SU-DHL-6 (cell line): ENCODE measurements at regions not wholly inside any gene's neighbourhood (a gene's known extent, or its start where the extent isn't known, plus 50 kb on each side); places are given as distances from the start of the nearest gene placed in this dataset.

Experiments
- H2AFZ ChIP-seq: fragments of 200-600 bp; sonication (generic); 2 replicates; pipeline ENCODE4 v1.6.1; 2014; ENCODE audit warnings: low read depth, mild to moderate bottlenecking, moderate library complexity, mixed read lengths, antibody characterized with exemption, low read length; ENCODE audit not compliant: severe bottlenecking
- H3F3A ChIP-seq: fragments of 200-600 bp; shearing (Covaris generic); 2 replicates; pipeline ENCODE4 v1.6.0; 2016; ENCODE audit warnings: antibody characterized with exemption, mild to moderate bottlenecking; ENCODE audit not compliant: insufficient read depth
- H3K27ac ChIP-seq: fragments of 200-600 bp; sonication (generic); 2 replicates; pipeline ENCODE4 v1.5.1; 2016; ENCODE audit warnings: low read depth, mild to moderate bottlenecking, low read length, moderate library complexity, mixed read lengths
- H3K27me3 ChIP-seq: fragments of 200-600 bp; sonication (generic), shearing (Covaris generic); 2 replicates; pipeline ENCODE4 v1.6.0; 2014; ENCODE audit warnings: mild to moderate bottlenecking, low read length
- H3K36me3 ChIP-seq: fragments of 200-600 bp; sonication (generic); 2 replicates; pipeline ENCODE4 v1.6.1; 2014; ENCODE audit warnings: mild to moderate bottlenecking, low read length, mixed read lengths
- H3K4me2 ChIP-seq: fragments of 300-600, 200-600 bp; shearing (Covaris generic), sonication (generic); 2 replicates; pipeline ENCODE4 v1.6.0; 2014; ENCODE audit warnings: low read length, low read depth, mild to moderate bottlenecking; ENCODE audit not compliant: poor library complexity, severe bottlenecking
- H3K4me3 ChIP-seq: fragments of 200-600 bp; sonication (generic); 2 replicates; pipeline ENCODE4 v1.5.1; 2014; ENCODE audit warnings: antibody characterized with exemption, low read length, mild to moderate bottlenecking, mixed read lengths; ENCODE audit not compliant: insufficient read depth, poor library complexity, severe bottlenecking
- H3K79me2 ChIP-seq: fragments of 200-600 bp; sonication (generic); 2 replicates; pipeline ENCODE4 v1.6.1; 2014; ENCODE audit warnings: mild to moderate bottlenecking, low read length, moderate library complexity; ENCODE audit not compliant: insufficient read depth
- H3K9ac ChIP-seq: fragments of 200-600 bp; sonication (generic); 2 replicates; pipeline ENCODE4 v1.7.0; 2014; ENCODE audit warnings: mild to moderate bottlenecking, low read length
- H3K9me2 ChIP-seq: fragments of 200-600 bp; sonication (generic); replicated peaks from 2 replicates; pipeline ENCODE4 v1.6.1; 2014; ENCODE audit warnings: low read length; ENCODE audit not compliant: insufficient read depth
- H3K9me3 ChIP-seq: fragments of 200-600 bp; sonication (generic); 2 replicates; pipeline ENCODE4 v1.6.1; 2014; ENCODE audit warnings: low read length, mixed read lengths; ENCODE audit not compliant: insufficient read depth
- H4K20me1 ChIP-seq: fragments of 200-600 bp; sonication (generic); 2 replicates; pipeline ENCODE4 v1.6.1; 2014; ENCODE audit warnings: low read depth, mild to moderate bottlenecking, antibody characterized with exemption, low read length, moderate library complexity, mixed read lengths
- EZH2phosphoT487 ChIP-seq: fragments of 200-600 bp; sonication (generic), shearing (Covaris generic); conservative IDR thresholded peaks from 2 replicates; pipeline ENCODE4 v1.6.1; 2018; ENCODE audit warnings: mild to moderate bottlenecking, antibody characterized with exemption, low read length, moderate library complexity, mixed read lengths
- TF ChIP-seq, protein P1 (sequence below): fragments of 200-600 bp; sonication (generic); IDR thresholded peaks from one replicate; pipeline ENCODE4 v1.5.1; 2017; ENCODE audit warnings: antibody characterized with exemption, mild to moderate bottlenecking, low read length, moderate library complexity; ENCODE audit not compliant: insufficient read depth, poor library complexity, severe bottlenecking

DNA sequence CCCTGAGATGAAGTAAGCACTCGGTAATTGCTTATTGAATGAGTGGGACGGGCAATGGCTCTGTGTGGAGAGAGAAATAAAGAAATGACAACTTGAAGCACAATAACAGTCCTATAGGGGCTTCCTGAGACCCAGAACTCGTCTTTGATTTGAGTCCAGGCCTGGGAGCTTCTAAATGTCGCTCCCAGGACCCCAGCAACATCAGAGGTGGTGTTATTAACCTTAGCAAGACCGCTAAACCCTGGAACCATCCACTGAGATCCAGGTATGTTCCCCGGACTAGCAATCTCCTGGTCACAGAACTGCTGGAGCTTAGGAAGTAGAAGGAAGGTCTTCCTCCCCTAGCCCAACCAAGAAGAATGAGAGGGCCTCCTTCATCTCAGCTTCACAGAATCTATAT is 160.0 kb downstream of the MINAR1 start:
- H3K79me2 ChIP-seq: no peaks in the 10 kb centered on the region
- H3K9ac ChIP-seq: no peak overlapping the region
- no peak overlapping the region for H3K4me3 ChIP-seq
- TF ChIP-seq EZH2phosphoT487: no peak
- TF ChIP-seq, protein P1, sequence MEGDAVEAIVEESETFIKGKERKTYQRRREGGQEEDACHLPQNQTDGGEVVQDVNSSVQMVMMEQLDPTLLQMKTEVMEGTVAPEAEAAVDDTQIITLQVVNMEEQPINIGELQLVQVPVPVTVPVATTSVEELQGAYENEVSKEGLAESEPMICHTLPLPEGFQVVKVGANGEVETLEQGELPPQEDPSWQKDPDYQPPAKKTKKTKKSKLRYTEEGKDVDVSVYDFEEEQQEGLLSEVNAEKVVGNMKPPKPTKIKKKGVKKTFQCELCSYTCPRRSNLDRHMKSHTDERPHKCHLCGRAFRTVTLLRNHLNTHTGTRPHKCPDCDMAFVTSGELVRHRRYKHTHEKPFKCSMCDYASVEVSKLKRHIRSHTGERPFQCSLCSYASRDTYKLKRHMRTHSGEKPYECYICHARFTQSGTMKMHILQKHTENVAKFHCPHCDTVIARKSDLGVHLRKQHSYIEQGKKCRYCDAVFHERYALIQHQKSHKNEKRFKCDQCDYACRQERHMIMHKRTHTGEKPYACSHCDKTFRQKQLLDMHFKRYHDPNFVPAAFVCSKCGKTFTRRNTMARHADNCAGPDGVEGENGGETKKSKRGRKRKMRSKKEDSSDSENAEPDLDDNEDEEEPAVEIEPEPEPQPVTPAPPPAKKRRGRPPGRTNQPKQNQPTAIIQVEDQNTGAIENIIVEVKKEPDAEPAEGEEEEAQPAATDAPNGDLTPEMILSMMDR: no peak
- H3K27me3 ChIP-seq: no peaks in the 10 kb centered on the region
- H3K4me2 ChIP-seq: no peak overlapping the region
- H4K20me1 ChIP-seq: no peaks in the 10 kb centered on the region
- H2AFZ ChIP-seq: no peak overlapping the region
- no peaks in the 10 kb centered on the region for H3K36me3 ChIP-seq
- H3F3A ChIP-seq: no peaks in the 10 kb centered on the region
- H3K27ac ChIP-seq: no peak overlapping the region
- H3K9me2 ChIP-seq: no peaks in the 10 kb centered on the region
- H3K9me3 ChIP-seq: no peaks in the 10 kb centered on the region

DNA sequence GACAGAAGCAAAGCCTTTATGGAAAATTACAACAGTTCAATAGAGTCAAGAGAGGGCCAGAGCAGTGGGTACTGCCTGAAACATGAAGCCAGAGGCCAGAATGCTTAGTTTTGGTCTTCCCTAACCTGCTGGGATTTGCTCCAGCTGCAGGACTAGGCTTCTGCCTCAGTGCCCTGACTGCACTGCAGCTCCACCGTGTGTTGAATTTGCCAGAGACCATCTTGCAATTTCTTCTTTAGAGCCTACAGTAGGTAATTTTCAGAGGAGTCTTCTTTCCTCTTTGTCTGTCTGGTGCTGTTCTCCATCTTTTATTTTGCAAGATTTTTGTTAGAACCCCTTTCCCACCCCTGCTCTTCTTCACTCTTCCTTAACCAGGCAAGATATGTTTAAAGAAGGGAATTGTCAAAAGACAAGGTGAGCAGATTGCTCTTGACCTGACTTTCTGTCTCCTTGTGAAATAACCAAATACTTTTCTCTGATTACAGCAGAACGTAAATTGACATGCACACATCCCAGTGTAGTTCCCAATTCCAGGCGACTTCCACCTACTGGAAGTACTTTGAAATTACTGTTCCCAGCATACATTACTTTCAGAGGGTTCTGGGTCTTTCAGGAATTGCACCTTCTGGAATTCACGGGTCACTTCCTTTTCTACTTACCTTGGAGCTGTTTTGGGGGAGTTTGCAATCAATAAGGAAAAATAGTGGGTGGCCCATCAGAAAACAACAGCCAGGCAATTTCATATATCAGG is 161.2 kb downstream of the MINAR1 start:
- Histone ChIP-seq H2AFZ (no peak overlapping the region), H3K27ac (no peak overlapping the region), H3K4me3 (no peak overlapping the region), H3K36me3 (no peaks in the 10 kb centered on the region), H3K79me2 (no peaks in the 10 kb centered on the region), H3K9ac (no peak overlapping the region), H4K20me1 (no peaks in the 10 kb centered on the region), H3K4me2 (no peak overlapping the region), H3K9me2 (no peaks in the 10 kb centered on the region), H3K9me3 (no peaks in the 10 kb centered on the region), H3F3A (no peaks in the 10 kb centered on the region), H3K27me3 (no peaks in the 10 kb centered on the region)
- TF ChIP-seq, protein P1: no peak
- no peak for TF ChIP-seq EZH2phosphoT487

DNA sequence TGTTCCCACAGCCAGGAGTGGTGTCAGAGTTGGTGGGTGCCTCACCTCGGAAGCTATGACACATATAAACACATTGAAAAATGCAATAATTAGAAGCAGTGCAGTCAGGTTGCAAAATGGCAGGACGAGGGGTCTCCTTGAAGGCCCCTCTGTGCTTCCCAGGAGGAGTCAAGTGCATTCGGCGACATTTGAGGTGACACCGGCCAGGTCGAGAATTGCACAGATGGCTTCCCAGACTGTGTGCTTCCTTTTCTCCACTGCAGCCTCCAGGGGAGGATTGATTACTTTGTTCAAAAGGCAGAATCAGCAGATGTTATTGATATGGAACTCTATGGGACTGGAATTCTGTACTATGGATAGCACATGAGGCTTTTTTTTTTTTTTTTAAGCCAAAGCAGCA is 163.2 kb downstream of the MINAR1 start:
- Histone ChIP-seq H3F3A (no peaks in the 10 kb centered on the region), H3K36me3 (no peaks in the 10 kb centered on the region), H3K27ac (no peak overlapping the region), H3K9ac (no peak overlapping the region), H2AFZ (peak overlapping the region; percentile 58), H4K20me1 (no peaks in the 10 kb centered on the region), H3K4me3 (no peak overlapping the region), H3K9me2 (no peaks in the 10 kb centered on the region), H3K9me3 (no peaks in the 10 kb centered on the region), H3K79me2 (no peaks in the 10 kb centered on the region), H3K4me2 (no peak overlapping the region), H3K27me3 (no peaks in the 10 kb centered on the region)
- no peak for TF ChIP-seq EZH2phosphoT487
- TF ChIP-seq, protein P1: no peak
